ENCODE measurements at regions not wholly inside any gene's neighbourhood (a gene's known extent, or its start where the extent isn't known, plus 50 kb on each side); places are given as distances from the start of the nearest gene placed in this dataset.

- Histone ChIP-seq H3K36me3 (ENCODE audit: control insufficient read depth in 2 of 4, insufficient read depth in 4 of 4, low read length in 3 of 4) (no peaks in the 10 kb centered on the region; a peak in 2 of 8 replicates), H3K79me1 (ENCODE audit: low read depth, low read length) (no peaks in the 10 kb centered on the region), H2BK12ac (ENCODE audit: low read depth, low read length) (no peak overlapping the region), H3K23me2 (ENCODE audit: low read depth, low read length) (no peaks in the 10 kb centered on the region; the same call in 1 of the 2 replicates), H4K8ac (ENCODE audit: extremely low read depth, insufficient read depth, low read length) (no peak overlapping the region), H3K27me3 (replicated peaks in 1 of 4; ENCODE audit: control insufficient read depth in 3 of 4, extremely low read depth in 1 of 4, insufficient read depth in 3 of 4, low read length in 3 of 4) (no peaks in the 10 kb centered on the region), H3K27ac (ENCODE audit: low read depth, low read length) (no peak overlapping the region), H3K4me1 (replicated peaks in 1 of 4; ENCODE audit: control insufficient read depth in 3 of 4, insufficient read depth in 4 of 4, low read length in 3 of 4) (peaks cover 0 to 3% (median 0%) of the 10 kb centered on the region in 4 experiments; a peak in 1 of 7 replicates), H2BK15ac (ENCODE audit: low read length) (no peak overlapping the region), H2AFZ (ENCODE audit: low read length) (no peak overlapping the region), H3K4me2 (ENCODE audit: insufficient read depth in 1 of 2, low read depth in 2 of 2, low read length in 2 of 2) (no peak overlapping the region), H3K18ac (ENCODE audit: extremely low read depth, low read length) (no peak overlapping the region), H2BK20ac (ENCODE audit: low read length) (no peak overlapping the region), H3K4ac (replicated peaks; ENCODE audit: insufficient read length, low read depth, low read length) (no peak overlapping the region), H3K79me2 (ENCODE audit: control insufficient read depth in 1 of 2, insufficient read depth in 2 of 2, low read length in 2 of 2) (no peaks in the 10 kb centered on the region), H2AK5ac (ENCODE audit: low read depth, low read length) (no peak overlapping the region), H3K9me3 (ENCODE audit: insufficient read depth in 2 of 2, low read depth in 1 of 2, low read length in 1 of 2) (peaks cover under 1% of the 10 kb centered on the region in 2 experiments; a peak in 2 of 4 replicates), H2BK5ac (ENCODE audit: low read depth, low read length) (no peak overlapping the region), H3K14ac (ENCODE audit: insufficient read length) (no peak overlapping the region), H4K20me1 (replicated peaks in 1 of 2; ENCODE audit: control insufficient read depth in 1 of 2, insufficient read depth in 2 of 2, low read length in 2 of 2) (no peaks in the 10 kb centered on the region), H3K9ac (replicated peaks in 1 of 4; ENCODE audit: extremely low read depth in 1 of 4, low read depth in 3 of 4, low read length in 3 of 4) (no peak overlapping the region), H3K56ac (replicated peaks; ENCODE audit: insufficient read length, low read depth, low read length) (no peak overlapping the region), H4K5ac (ENCODE audit: insufficient read length, low read depth, low read length) (no peak overlapping the region), H2BK120ac (replicated peaks; ENCODE audit: low read depth, low read length) (no peak overlapping the region), H3K4me3 (ENCODE audit: extremely low read depth in 1 of 4, insufficient read depth in 2 of 4, low read depth in 3 of 4, low read length in 4 of 4) (no peak overlapping the region), H4K91ac (replicated peaks; ENCODE audit: insufficient read length, low read length) (no peak overlapping the region), H3K23ac (ENCODE audit: insufficient read length) (no peak overlapping the region)
- ChIA-PET CTCF (ENCODE audit: partially characterized antibody) (no interaction called here), POLR2A (ENCODE audit: partially characterized antibody) (no interaction called here)
- FAIRE-seq (no peak), DNase-seq (ENCODE audit: low read depth in 1 of 2, low spot score in 2 of 2) (no peak)
- TF ChIP-seq JUN (IDR thresholded peaks at IDR 0.05; ENCODE audit: low read depth, low read length): no peak
- TF ChIP-seq TEAD4 (IDR thresholded peaks at IDR 0.05; ENCODE audit: low read depth, low read length): no peak
- TF ChIP-seq GABPA (IDR thresholded peaks at IDR 0.05; ENCODE audit: borderline replicate concordance, insufficient read depth, low read length): no peak
- no peak for TF ChIP-seq BCL11A (IDR thresholded peaks at IDR 0.05; ENCODE audit: low read depth in 2 of 2, low read length in 2 of 2)
- no peak for TF ChIP-seq EZH2 (IDR thresholded peaks at IDR 0.05; ENCODE audit: low read depth, low read length, severe bottlenecking)
- no peak for TF ChIP-seq CTBP2 (IDR thresholded peaks at IDR 0.05; ENCODE audit: borderline replicate concordance, insufficient read depth, insufficient read length, low read length)
- TF ChIP-seq GTF2F1 (IDR thresholded peaks at IDR 0.05; ENCODE audit: borderline replicate concordance, low read depth, low read length): no peak
- no peak for TF ChIP-seq RBBP5 (IDR thresholded peaks at IDR 0.05; ENCODE audit: borderline replicate concordance, low read depth, low read length)
- no peak for TF ChIP-seq JUND (IDR thresholded peaks at IDR 0.05; ENCODE audit: low read length)
- no peak for TF ChIP-seq RAD21 (IDR thresholded peaks at IDR 0.05 in 1 of 2, conservative IDR thresholded peaks at IDR 0.05 in 1 of 2; ENCODE audit: low read depth in 2 of 2, low read length in 2 of 2)
- no peak for TF ChIP-seq SUZ12 (IDR thresholded peaks at IDR 0.05; ENCODE audit: low read length)
- TF ChIP-seq POLR2AphosphoS5 (IDR thresholded peaks at IDR 0.05; ENCODE audit: low read depth, low read length): no peak
- TF ChIP-seq POLR2A (IDR thresholded peaks at IDR 0.05; ENCODE audit: control extremely low read depth in 1 of 2, low read depth in 2 of 2, low read length in 2 of 2): no peak
- WGBS, 2 experiments (ENCODE audit: extremely low coverage in 1 of 2, insufficient coverage in 1 of 2, insufficient read length in 1 of 2, insufficient replicate concordance in 2 of 2, low coverage in 1 of 2, low lambda C conversion rate in 2 of 2, missing lambda C conversion rate in 1 of 2): 92% methylated on average over 1 of the region's 1 CpG; no CpG with 5 or more reads in 1 of the 2 experiments
Measured at GRCh38 chr12:46500673-46501072, 128.1 kb upstream of the SLC38A2 start.
